Neuron (in vitro differentiated cells): ENCODE measurements at regions not wholly inside any gene's neighbourhood (a gene's known extent, or its start where the extent isn't known, plus 50 kb on each side); places are given as distances from the start of the nearest gene placed in this dataset.

Experiments
- H2AFZ ChIP-seq: one replicate; pipeline ENCODE4 v1.6.1; 2013; ENCODE audit warnings: low read depth, mild to moderate bottlenecking, inconsistent platforms, low read length, moderate library complexity
- H3K27me3 ChIP-seq: one replicate; pipeline ENCODE4 v1.6.1; 2013; ENCODE audit warnings: low read length; ENCODE audit not compliant: insufficient read depth
- H3K36me3 ChIP-seq: one replicate; pipeline ENCODE4 v1.6.1; 2013; ENCODE audit warnings: low read length; ENCODE audit not compliant: insufficient read depth
- H3K4me1 ChIP-seq: one replicate; pipeline ENCODE4 v1.6.1; 2013; ENCODE audit warnings: low read length; ENCODE audit not compliant: insufficient read depth
- H3K4me3 ChIP-seq: 2 replicates; pipeline ENCODE4 v1.5.1; 2013; ENCODE audit warnings: mild to moderate bottlenecking, low read length, moderate library complexity
- H3K9me3 ChIP-seq: one replicate; pipeline ENCODE4 v1.6.1; 2013; ENCODE audit warnings: low read length

- H3K36me3 ChIP-seq: no peaks in the 10 kb centered on the region
- H3K4me1 ChIP-seq: no peaks in the 10 kb centered on the region
- H3K9me3 ChIP-seq: no peaks in the 10 kb centered on the region
- no peak overlapping the region for H3K4me3 ChIP-seq
- no peak overlapping the region for H2AFZ ChIP-seq
- H3K27me3 ChIP-seq: no peaks in the 10 kb centered on the region
Observed at GRCh38 chr12:28925719-28926376, 223.2 kb upstream of the FAR2 start.

- Histone ChIP-seq H3K9me3 (no peaks in the 10 kb centered on the region), H3K27me3 (no peaks in the 10 kb centered on the region), H3K36me3 (no peaks in the 10 kb centered on the region), H3K4me3 (no peak overlapping the region), H2AFZ (no peak overlapping the region), H3K4me1 (no peaks in the 10 kb centered on the region)
Observed at GRCh38 chr12:28930704-28931103, 218.4 kb upstream of the FAR2 start.

- Histone ChIP-seq H2AFZ (no peak overlapping the region), H3K36me3 (no peaks in the 10 kb centered on the region), H3K27me3 (no peaks in the 10 kb centered on the region), H3K9me3 (no peaks in the 10 kb centered on the region), H3K4me1 (no peaks in the 10 kb centered on the region), H3K4me3 (no peak overlapping the region)
Observed at GRCh38 chr12:28933176-28933575, 215.9 kb upstream of the FAR2 start.

- H3K9me3 ChIP-seq: no peaks in the 10 kb centered on the region
- no peaks in the 10 kb centered on the region for H3K27me3 ChIP-seq
- no peaks in the 10 kb centered on the region for H3K4me1 ChIP-seq
- H3K36me3 ChIP-seq: no peaks in the 10 kb centered on the region
- H2AFZ ChIP-seq: no peak overlapping the region
- H3K4me3 ChIP-seq: no peak overlapping the region
Observed at GRCh38 chr12:28933864-28934527, 215.1 kb upstream of the FAR2 start.

GRCh38 chr12:28936221-28936620 lies 212.9 kb upstream of the FAR2 start:
- Histone ChIP-seq H2AFZ (no peak overlapping the region), H3K9me3 (no peaks in the 10 kb centered on the region), H3K36me3 (no peaks in the 10 kb centered on the region), H3K4me3 (no peak overlapping the region), H3K4me1 (no peaks in the 10 kb centered on the region), H3K27me3 (no peaks in the 10 kb centered on the region)

GRCh38 chr12:28936711-28937110 lies 212.4 kb upstream of the FAR2 start:
- Histone ChIP-seq H3K36me3 (no peaks in the 10 kb centered on the region), H2AFZ (no peak overlapping the region), H3K27me3 (no peaks in the 10 kb centered on the region), H3K4me3 (no peak overlapping the region), H3K4me1 (no peaks in the 10 kb centered on the region), H3K9me3 (no peaks in the 10 kb centered on the region)

GRCh38 chr12:28937196-28937595 lies 211.9 kb upstream of the FAR2 start:
- H2AFZ ChIP-seq: no peak overlapping the region
- H3K9me3 ChIP-seq: no peaks in the 10 kb centered on the region
- no peaks in the 10 kb centered on the region for H3K4me1 ChIP-seq
- no peaks in the 10 kb centered on the region for H3K36me3 ChIP-seq
- H3K27me3 ChIP-seq: no peaks in the 10 kb centered on the region
- no peak overlapping the region for H3K4me3 ChIP-seq

- H3K9me3 ChIP-seq: no peaks in the 10 kb centered on the region
- H3K4me3 ChIP-seq: no peak overlapping the region
- H3K27me3 ChIP-seq: no peaks in the 10 kb centered on the region
- H3K4me1 ChIP-seq: no peaks in the 10 kb centered on the region
- H2AFZ ChIP-seq: no peak overlapping the region
- no peaks in the 10 kb centered on the region for H3K36me3 ChIP-seq
Observed at GRCh38 chr12:28938056-28938455, 211.0 kb upstream of the FAR2 start.

- H3K36me3 ChIP-seq: no peaks in the 10 kb centered on the region
- H3K4me3 ChIP-seq: no peak overlapping the region
- no peaks in the 10 kb centered on the region for H3K27me3 ChIP-seq
- no peak overlapping the region for H2AFZ ChIP-seq
- H3K4me1 ChIP-seq: no peaks in the 10 kb centered on the region
- no peaks in the 10 kb centered on the region for H3K9me3 ChIP-seq
Observed at GRCh38 chr12:28938581-28939235, 210.4 kb upstream of the FAR2 start.

GRCh38 chr12:28939427-28939826 lies 209.7 kb upstream of the FAR2 start:
- no peak overlapping the region for H2AFZ ChIP-seq
- H3K9me3 ChIP-seq: no peaks in the 10 kb centered on the region
- H3K36me3 ChIP-seq: no peaks in the 10 kb centered on the region
- no peaks in the 10 kb centered on the region for H3K27me3 ChIP-seq
- H3K4me3 ChIP-seq: no peak overlapping the region
- H3K4me1 ChIP-seq: no peaks in the 10 kb centered on the region

- Histone ChIP-seq H2AFZ (no peak overlapping the region), H3K27me3 (no peaks in the 10 kb centered on the region), H3K4me1 (no peaks in the 10 kb centered on the region), H3K9me3 (no peaks in the 10 kb centered on the region), H3K4me3 (no peak overlapping the region), H3K36me3 (no peaks in the 10 kb centered on the region)
Observed at GRCh38 chr12:28941248-28941647, 207.8 kb upstream of the FAR2 start.

- no peaks in the 10 kb centered on the region for H3K4me1 ChIP-seq
- no peaks in the 10 kb centered on the region for H3K9me3 ChIP-seq
- no peak overlapping the region for H2AFZ ChIP-seq
- H3K4me3 ChIP-seq: no peak overlapping the region
- no peaks in the 10 kb centered on the region for H3K36me3 ChIP-seq
- H3K27me3 ChIP-seq: no peaks in the 10 kb centered on the region
Observed at GRCh38 chr12:28946361-28946760, 202.7 kb upstream of the FAR2 start.

- H3K4me3 ChIP-seq: no peak overlapping the region
Observed at GRCh38 chr12:28948685-28949084, 200.4 kb upstream of the FAR2 start.

More at GRCh38 chr12:28948685-28949084, 200.4 kb upstream of the FAR2 start:
- Histone ChIP-seq H3K9me3 (no peaks in the 10 kb centered on the region), H3K27me3 (no peaks in the 10 kb centered on the region), H3K4me1 (no peaks in the 10 kb centered on the region), H2AFZ (no peak overlapping the region), H3K36me3 (no peaks in the 10 kb centered on the region)
